ENCODE measurements at regions not wholly inside any gene's neighbourhood (a gene's known extent, or its start where the extent isn't known, plus 50 kb on each side); places are given as distances from the start of the nearest gene placed in this dataset.

GRCh38 chr10:83289948-83290347, 849.4 kb upstream of the GHITM start:
- H3K9me3 ChIP-seq (ENCODE audit: insufficient read depth, low read length) = no peaks in the 10 kb centered on the region
- no peak overlapping the region for H3K9ac ChIP-seq (ENCODE audit: low read length)
- H3K4me3 ChIP-seq (ENCODE audit: low read length) = no peak overlapping the region
- no peak for TF ChIP-seq CTCF (IDR thresholded peaks at IDR 0.05; ENCODE audit: low read depth, low read length)
- H3K36me3 ChIP-seq (replicated peaks; ENCODE audit: low read depth, low read length) = no peaks in the 10 kb centered on the region
- no peaks in the 10 kb centered on the region for H4K20me1 ChIP-seq (ENCODE audit: insufficient read depth, low read length)
- no peak overlapping the region for H3K27ac ChIP-seq (ENCODE audit: low read length)
- no peak overlapping the region for H2AFZ ChIP-seq (ENCODE audit: low read depth, low read length)
- H3K79me2 ChIP-seq (ENCODE audit: low read length) = no peaks in the 10 kb centered on the region
- no peak overlapping the region for H3K4me2 ChIP-seq (ENCODE audit: low read length)
- H3K27me3 ChIP-seq (ENCODE audit: low read depth, low read length) = no peaks in the 10 kb centered on the region
- H3K4me1 ChIP-seq (ENCODE audit: low read length) = no peaks in the 10 kb centered on the region

GRCh38 chr10:83301732-83302131, 837.6 kb upstream of the GHITM start:
- H3K36me3 ChIP-seq (replicated peaks; ENCODE audit: low read depth, low read length) = no peaks in the 10 kb centered on the region
- H3K9ac ChIP-seq (ENCODE audit: low read length) = no peak overlapping the region
- H3K4me3 ChIP-seq (ENCODE audit: low read length) = no peak overlapping the region
- no peak overlapping the region for H2AFZ ChIP-seq (ENCODE audit: low read depth, low read length)
- H4K20me1 ChIP-seq (ENCODE audit: insufficient read depth, low read length) = no peaks in the 10 kb centered on the region
- H3K27me3 ChIP-seq (ENCODE audit: low read depth, low read length) = no peaks in the 10 kb centered on the region
- no peak for TF ChIP-seq CTCF (IDR thresholded peaks at IDR 0.05; ENCODE audit: low read depth, low read length)
- no peak for TF ChIP-seq EZH2phosphoT487 (IDR thresholded peaks at IDR 0.05; ENCODE audit: low read depth)
- H3K4me1 ChIP-seq (ENCODE audit: low read length) = no peaks in the 10 kb centered on the region
- no peak overlapping the region for H3K27ac ChIP-seq (ENCODE audit: low read length)
- no peaks in the 10 kb centered on the region for H3K79me2 ChIP-seq (ENCODE audit: low read length)
- H3K9me3 ChIP-seq (ENCODE audit: insufficient read depth, low read length) = no peaks in the 10 kb centered on the region
- no peak overlapping the region for H3K4me2 ChIP-seq (ENCODE audit: low read length)

- Histone ChIP-seq H3K4me3 (ENCODE audit: low read length) (no peak overlapping the region), H3K4me2 (ENCODE audit: low read length) (no peak overlapping the region), H3K36me3 (replicated peaks; ENCODE audit: low read depth, low read length) (no peaks in the 10 kb centered on the region), H3K4me1 (ENCODE audit: low read length) (no peaks in the 10 kb centered on the region), H2AFZ (ENCODE audit: low read depth, low read length) (no peak overlapping the region), H4K20me1 (ENCODE audit: insufficient read depth, low read length) (no peaks in the 10 kb centered on the region), H3K27me3 (ENCODE audit: low read depth, low read length) (no peaks in the 10 kb centered on the region), H3K79me2 (ENCODE audit: low read length) (no peaks in the 10 kb centered on the region), H3K9me3 (ENCODE audit: insufficient read depth, low read length) (no peaks in the 10 kb centered on the region), H3K9ac (ENCODE audit: low read length) (no peak overlapping the region), H3K27ac (ENCODE audit: low read length) (no peak overlapping the region)
- TF ChIP-seq EZH2phosphoT487 (IDR thresholded peaks at IDR 0.05; ENCODE audit: low read depth) = no peak
These were observed 836.7 kb upstream of the GHITM start for GRCh38 chr10:83302623-83303022.

GRCh38 chr10:83310688-83311087, 828.6 kb upstream of the GHITM start:
- Histone ChIP-seq H3K4me1 (ENCODE audit: low read length) (no peaks in the 10 kb centered on the region), H3K27me3 (ENCODE audit: low read depth, low read length) (no peaks in the 10 kb centered on the region), H3K4me2 (ENCODE audit: low read length) (no peak overlapping the region), H3K79me2 (ENCODE audit: low read length) (no peaks in the 10 kb centered on the region), H3K4me3 (ENCODE audit: low read length) (no peak overlapping the region), H4K20me1 (ENCODE audit: insufficient read depth, low read length) (no peaks in the 10 kb centered on the region), H3K36me3 (replicated peaks; ENCODE audit: low read depth, low read length) (no peaks in the 10 kb centered on the region), H2AFZ (ENCODE audit: low read depth, low read length) (no peak overlapping the region), H3K9me3 (ENCODE audit: insufficient read depth, low read length) (no peaks in the 10 kb centered on the region), H3K9ac (ENCODE audit: low read length) (no peak overlapping the region), H3K27ac (ENCODE audit: low read length) (no peak overlapping the region)
- TF ChIP-seq CTCF (IDR thresholded peaks at IDR 0.05; ENCODE audit: low read depth, low read length) (no peak), EZH2phosphoT487 (IDR thresholded peaks at IDR 0.05; ENCODE audit: low read depth) (no peak)

GRCh38 chr10:83312570-83312969, 826.7 kb upstream of the GHITM start:
- Histone ChIP-seq H3K36me3 (replicated peaks; ENCODE audit: low read depth, low read length) (no peaks in the 10 kb centered on the region), H2AFZ (ENCODE audit: low read depth, low read length) (no peak overlapping the region), H3K4me1 (ENCODE audit: low read length) (no peaks in the 10 kb centered on the region), H3K4me2 (ENCODE audit: low read length) (no peak overlapping the region), H3K27ac (ENCODE audit: low read length) (no peak overlapping the region), H3K9me3 (ENCODE audit: insufficient read depth, low read length) (no peaks in the 10 kb centered on the region), H3K9ac (ENCODE audit: low read length) (no peak overlapping the region), H4K20me1 (ENCODE audit: insufficient read depth, low read length) (no peaks in the 10 kb centered on the region), H3K79me2 (ENCODE audit: low read length) (no peaks in the 10 kb centered on the region), H3K27me3 (ENCODE audit: low read depth, low read length) (no peaks in the 10 kb centered on the region), H3K4me3 (ENCODE audit: low read length) (no peak overlapping the region)
- TF ChIP-seq CTCF (IDR thresholded peaks at IDR 0.05; ENCODE audit: low read depth, low read length) = no peak
- no peak for TF ChIP-seq EZH2phosphoT487 (IDR thresholded peaks at IDR 0.05; ENCODE audit: low read depth)
